ENCODE measurements at regions not wholly inside any gene's neighbourhood (a gene's known extent, or its start where the extent isn't known, plus 50 kb on each side); places are given as distances from the start of the nearest gene placed in this dataset.

DNA sequence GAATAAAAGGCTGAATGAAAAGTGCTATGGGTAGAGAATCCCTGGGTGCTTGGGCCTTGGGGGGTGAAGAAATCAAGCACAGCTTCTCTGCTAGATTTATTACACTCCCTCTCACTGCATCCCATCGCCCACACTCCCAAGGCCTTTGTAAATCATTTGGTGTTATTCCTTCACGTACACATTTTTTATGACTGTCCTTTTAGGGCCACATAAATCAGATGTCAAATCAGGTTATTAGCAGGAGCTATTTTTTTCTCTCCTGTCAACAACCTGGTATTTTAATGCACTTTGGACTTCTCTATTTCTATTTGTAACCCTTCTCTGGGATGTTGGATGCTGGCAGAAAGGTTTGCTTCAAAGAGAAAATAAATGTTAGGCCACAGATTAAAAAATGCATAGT is 408.8 kb downstream of the INSC start:
- WGBS (ENCODE audit: insufficient coverage, low coverage, missing lambda C conversion rate): 0% methylated on average over 2 of the region's 2 CpGs
- in situ Hi-C loops (cut with MboI): no loop called here
- POLR2A ChIA-PET: no interaction called here

More for the DNA sequence above, 408.8 kb downstream of the INSC start:
- Histone ChIP-seq H4K20me1 (replicated peaks; ENCODE audit: control insufficient read depth, insufficient read depth, low read length) (no peaks in the 10 kb centered on the region), H2AFZ (ENCODE audit: low read depth, low read length) (no peak overlapping the region), H3K4me2 (ENCODE audit: insufficient read depth, low read length) (no peak overlapping the region), H3K27me3 (ENCODE audit: control insufficient read depth in 2 of 2, insufficient read depth in 2 of 2, low read length in 2 of 2) (no peaks in the 10 kb centered on the region), H3K9me3 (replicated peaks; ENCODE audit: control insufficient read depth, insufficient read depth, low read depth, low read length) (no peaks in the 10 kb centered on the region; the same call in 1 of the 2 replicates), H3K9me1 (ENCODE audit: control insufficient read depth, insufficient read depth, low read length) (no peaks in the 10 kb centered on the region), H3K9ac (ENCODE audit: insufficient read depth in 1 of 2, low read depth in 2 of 2, low read length in 2 of 2) (no peak overlapping the region), H3K4me3 (no peak overlapping the region), H3K79me2 (ENCODE audit: control insufficient read depth, insufficient read depth, low read length) (no peaks in the 10 kb centered on the region), H3K4me1 (replicated peaks in 1 of 2; ENCODE audit: control insufficient read depth in 2 of 2, insufficient read depth in 2 of 2, low read length in 2 of 2) (no peaks in the 10 kb centered on the region), H3K27ac (ENCODE audit: extremely low read depth, low read depth, low read length) (no peak overlapping the region), H3K36me3 (ENCODE audit: control insufficient read depth, insufficient read depth, low read length) (no peaks in the 10 kb centered on the region)
- no peak for TF ChIP-seq ZNF764 (CRISPR knock-in tag; IDR thresholded peaks at IDR 0.05; ENCODE audit: low read depth)
- TF ChIP-seq ZNF785 (CRISPR knock-in tag; IDR thresholded peaks at IDR 0.05): no peak
- TF ChIP-seq TCF3 (CRISPR knock-in tag; IDR thresholded peaks at IDR 0.05): no peak
- TF ChIP-seq ETV1 (tag; conservative IDR thresholded peaks at IDR 0.05; ENCODE audit: low read depth): no peak
- no peak for TF ChIP-seq MAZ (CRISPR knock-in tag; conservative IDR thresholded peaks at IDR 0.05 in 1 of 2, IDR thresholded peaks at IDR 0.05 in 1 of 2)
- no peak for TF ChIP-seq ZNF609 (CRISPR knock-in tag; IDR thresholded peaks at IDR 0.05; ENCODE audit: borderline replicate concordance)
- TF ChIP-seq SREBF1 (IDR thresholded peaks at IDR 0.05; ENCODE audit: borderline replicate concordance, low read depth, low read length): no peak
- no peak for TF ChIP-seq PHF20 (IDR thresholded peaks at IDR 0.05; ENCODE audit: partially characterized antibody)
- TF ChIP-seq ZFP36 (IDR thresholded peaks at IDR 0.05; ENCODE audit: low read depth, low read length, partially characterized antibody): no peak
- TF ChIP-seq RBM34 (IDR thresholded peaks at IDR 0.05; ENCODE audit: borderline replicate concordance, insufficient read depth, low read length): no peak
- TF ChIP-seq ETS2 (tag; IDR thresholded peaks at IDR 0.05; ENCODE audit: borderline replicate concordance, poor library complexity, severe bottlenecking): no peak
- TF ChIP-seq CBFB (CRISPR knock-in tag; IDR thresholded peaks at IDR 0.05): no peak
- no peak for TF ChIP-seq NCOA2 (IDR thresholded peaks at IDR 0.05; ENCODE audit: partially characterized antibody in 2 of 2)
- TF ChIP-seq HOXB6 (CRISPR knock-in tag; IDR thresholded peaks at IDR 0.05; ENCODE audit: borderline replicate concordance): no peak
- DNase-seq (ENCODE audit: extremely low read depth in 1 of 4, low spot score in 3 of 4): no peak
- FAIRE-seq: no peak
- no TSS peak for BruUV-seq (replicated peaks)
- no peak for ATAC-seq
- CTCF ChIA-PET (ENCODE audit: low intra/inter-chr PET ratio): no interaction called here
- intact Hi-C loops (cut with micrococcal nuclease): no loop called here
